A673 (cell line): ENCODE measurements at regions not wholly inside any gene's neighbourhood (a gene's known extent, or its start where the extent isn't known, plus 50 kb on each side); places are given as distances from the start of the nearest gene placed in this dataset.

Experiments used
- CTCF ChIP-seq: fragments of 300-800, 200-600 bp; sonication (generic); conservative IDR thresholded peaks from 2 replicates; pipeline ENCODE4 v1.5.1; 2017; ENCODE audit warnings: low read depth, mild to moderate bottlenecking, antibody characterized with exemption, low read length, moderate library complexity, mixed read lengths
- EZH2 ChIP-seq: fragments of 200-600 bp; sonication (generic); IDR thresholded peaks from 2 replicates; pipeline ENCODE4 v1.6.1; 2017; ENCODE audit warnings: borderline replicate concordance, low read depth, mild to moderate bottlenecking, mixed read lengths, antibody characterized with exemption, low read length; ENCODE audit not compliant: poor library complexity, severe bottlenecking

DNA sequence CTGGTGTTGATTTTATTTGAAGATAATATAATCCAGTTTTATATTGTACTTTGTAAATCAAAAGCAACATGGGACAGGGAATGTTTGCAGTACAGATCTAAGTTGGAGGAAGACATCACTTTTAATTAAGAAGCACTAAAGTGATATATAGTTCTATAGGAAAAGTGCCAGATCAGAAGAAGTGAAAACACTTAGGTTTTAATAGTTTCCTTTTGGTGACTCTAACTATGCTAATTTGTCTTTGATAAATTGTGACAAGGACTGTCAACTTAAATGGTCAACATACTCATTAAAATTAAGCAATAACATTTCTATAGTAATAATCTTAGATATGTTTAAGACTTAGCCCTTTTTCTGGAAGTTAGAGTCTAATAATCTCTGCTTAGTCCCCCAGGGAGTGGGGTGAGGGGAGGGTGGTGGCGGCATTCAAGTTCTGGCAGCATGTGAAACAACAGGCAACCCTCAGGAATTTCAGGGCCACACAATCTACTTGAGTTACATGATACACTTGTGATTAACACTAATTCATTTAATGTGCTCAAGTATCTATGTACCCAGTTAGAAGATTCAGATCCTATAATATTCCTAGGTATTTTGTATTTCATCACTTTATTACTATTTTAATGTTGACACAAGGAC, 1026.5 kb downstream of the NR2F1-AS1 start:
- TF ChIP-seq CTCF (no peak), EZH2 (no peak)
